GM21723 (cell line): ENCODE measurements at regions not wholly inside any gene's neighbourhood (a gene's known extent, or its start where the extent isn't known, plus 50 kb on each side); places are given as distances from the start of the nearest gene placed in this dataset.

ENCODE experiments used
- ATAC-seq: cut with Tn5 transposase; IDR thresholded peaks from one replicate; pipeline ENCODE4 v1.9.1; 2021; ENCODE audit warnings: mild to moderate bottlenecking, moderate library complexity; ENCODE audit not compliant: unreplicated experiment

- ATAC-seq = no peak
Observed at GRCh38 chr9:106689089-106689488, 173.9 kb upstream of the ZNF462 start.

GRCh38 chr9:106691627-106692026 is 171.3 kb upstream of the ZNF462 start:
- no peak for ATAC-seq

- no peak for ATAC-seq
Observed at GRCh38 chr9:106693558-106693957, 169.4 kb upstream of the ZNF462 start.

DNA sequence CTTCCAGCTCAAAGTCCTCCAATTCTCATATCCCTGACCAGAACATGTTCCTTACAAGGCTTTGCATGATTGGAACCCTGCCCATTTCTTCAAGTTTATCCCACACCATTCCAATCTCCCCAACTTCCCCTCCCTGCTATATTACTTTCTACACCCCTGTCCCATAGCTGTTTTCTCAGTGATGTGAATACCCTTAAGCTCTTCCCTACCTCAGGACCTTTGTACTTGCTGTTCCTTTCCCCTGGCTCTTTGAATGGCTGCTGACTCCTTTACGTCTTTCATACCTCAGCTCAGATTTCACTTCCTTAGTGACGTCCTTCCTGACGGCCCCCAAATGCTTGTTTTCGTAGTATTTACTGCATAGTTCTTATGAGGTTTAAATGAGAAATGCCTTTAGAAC is 166.2 kb upstream of the ZNF462 start:
- no peak for ATAC-seq

DNA sequence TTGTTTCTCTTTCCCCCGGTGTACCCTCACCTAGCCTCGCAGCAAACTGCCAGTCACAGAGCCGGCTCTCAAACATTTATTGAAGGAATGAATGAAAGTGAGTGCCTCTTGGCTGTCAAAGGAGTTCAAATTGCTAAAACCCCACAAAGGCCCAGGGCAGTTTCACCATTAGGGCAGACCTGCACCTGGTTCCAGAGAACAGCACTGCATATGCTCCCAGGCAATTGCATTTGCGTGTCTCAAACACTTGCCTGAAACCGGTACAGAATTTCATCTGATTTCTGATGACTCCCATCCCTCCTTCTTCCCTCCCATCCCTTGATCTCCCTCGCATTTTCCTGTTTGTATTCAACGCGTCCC is 165.6 kb upstream of the ZNF462 start:
- ATAC-seq = no peak

DNA sequence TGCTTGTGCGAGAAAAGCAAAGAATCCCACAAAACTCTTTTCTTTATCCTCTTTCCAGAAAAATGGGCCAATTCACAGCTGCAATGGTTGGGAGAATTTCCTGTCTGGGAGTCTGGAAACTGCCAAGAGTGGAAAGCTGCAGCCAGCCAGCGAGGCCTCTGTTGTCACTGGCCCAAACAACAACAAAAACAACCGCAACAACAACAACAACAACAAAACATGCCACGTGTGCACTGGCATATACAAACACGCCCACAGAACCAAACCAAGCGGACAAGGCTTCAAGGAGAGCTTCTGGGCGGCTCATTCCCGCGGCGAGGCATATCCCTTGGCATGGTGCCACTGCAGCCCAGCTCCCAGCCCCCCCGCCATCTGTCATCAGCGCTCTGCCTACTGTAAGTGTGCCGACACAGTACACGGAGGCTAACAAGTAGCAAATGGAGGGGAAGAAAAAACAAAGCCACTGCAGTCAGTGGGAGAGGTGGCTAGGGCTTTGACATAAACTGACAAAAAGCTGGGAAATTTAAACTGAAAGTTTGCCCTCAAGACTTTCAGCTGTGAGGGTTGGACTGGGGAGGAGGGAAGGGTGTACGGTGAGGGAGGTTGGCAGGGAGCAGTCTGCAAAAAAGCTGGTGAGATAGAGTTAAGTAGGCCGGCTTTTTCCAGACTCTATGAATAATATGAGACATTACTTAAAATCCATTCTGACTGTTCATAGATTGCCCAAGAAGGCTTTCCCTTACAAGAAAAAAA is 165.0 kb upstream of the ZNF462 start:
- ATAC-seq = no peak

GRCh38 chr9:106700676-106701075 is 162.3 kb upstream of the ZNF462 start:
- ATAC-seq = no peak

DNA sequence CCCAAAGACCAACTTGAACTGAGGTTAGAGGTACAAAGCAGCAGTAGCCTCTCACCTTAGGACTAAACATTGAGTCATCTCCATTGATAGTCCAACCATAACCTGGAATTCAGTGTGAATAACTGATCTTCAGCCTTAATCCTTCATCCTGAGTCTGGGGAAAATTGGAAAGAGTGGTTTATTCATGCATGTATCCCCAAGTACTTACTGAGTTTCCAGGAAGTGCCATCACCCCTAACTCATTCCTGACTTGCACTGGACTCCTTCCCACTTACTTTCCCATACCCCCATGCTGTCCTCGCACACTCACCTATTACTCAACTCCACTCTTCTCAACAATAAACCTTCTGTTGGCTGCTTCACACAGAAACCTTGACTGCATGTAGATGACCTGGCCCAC is 161.4 kb upstream of the ZNF462 start:
- no peak for ATAC-seq

- no peak for ATAC-seq
Observed at GRCh38 chr9:106704056-106704615, 158.8 kb upstream of the ZNF462 start.

GRCh38 chr9:106707291-106707690 is 155.7 kb upstream of the ZNF462 start:
- no peak for ATAC-seq

DNA sequence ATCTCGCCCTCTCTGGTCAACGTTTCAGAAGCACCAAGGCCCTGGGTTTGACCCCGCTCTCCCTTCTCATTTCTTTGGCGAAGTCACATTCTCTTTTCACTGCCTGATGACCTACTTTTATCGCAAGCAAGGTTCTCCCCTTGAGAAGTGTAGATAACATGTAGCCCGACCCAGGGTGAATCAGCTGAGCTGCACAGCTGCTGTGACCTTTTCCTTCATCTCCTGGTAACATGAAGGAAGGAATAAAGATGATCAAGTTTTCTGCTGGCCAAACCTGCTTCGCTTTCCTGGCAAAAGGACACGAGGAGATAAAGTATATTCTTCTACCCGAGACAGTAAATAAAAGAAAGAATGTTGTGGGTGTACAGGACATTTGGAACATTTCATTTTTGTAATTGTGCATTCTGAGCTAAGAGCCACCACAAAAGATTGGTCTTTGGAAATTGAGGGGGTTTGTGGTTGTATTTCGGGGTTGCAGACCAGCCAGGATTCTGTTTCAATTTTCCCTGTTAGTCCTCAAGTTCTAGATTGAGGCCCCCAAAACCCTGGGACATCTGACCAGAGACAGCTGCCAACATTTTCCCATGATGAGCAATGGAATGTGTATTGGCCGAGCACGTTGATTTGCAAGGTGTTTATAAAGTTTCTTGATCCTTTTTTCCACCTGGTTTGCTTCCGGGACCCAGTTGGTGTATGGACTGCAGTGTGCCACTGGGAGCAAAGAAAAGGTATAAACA is 155.1 kb upstream of the ZNF462 start:
- no peak for ATAC-seq

- ATAC-seq = no peak
Observed at GRCh38 chr9:106708475-106709146, 154.4 kb upstream of the ZNF462 start.

DNA sequence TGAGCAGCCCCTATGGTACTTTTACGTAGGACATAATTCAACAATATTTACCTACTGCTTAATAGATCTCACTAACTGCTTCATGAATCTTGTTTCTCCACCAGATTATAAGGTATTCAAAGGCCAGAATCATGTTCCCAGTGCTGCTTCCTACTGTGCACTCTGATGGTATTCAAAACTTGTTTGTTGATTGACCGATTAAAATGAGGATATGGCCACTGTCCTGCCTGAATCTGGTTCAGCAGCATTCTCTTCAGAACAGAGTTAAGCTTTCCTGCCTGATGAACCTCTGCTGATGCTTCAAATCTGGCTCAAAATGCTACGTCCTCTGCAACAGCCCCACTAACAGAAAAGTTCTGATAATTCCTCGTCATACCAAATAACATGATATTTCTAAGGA is 150.7 kb upstream of the ZNF462 start:
- no peak for ATAC-seq

DNA sequence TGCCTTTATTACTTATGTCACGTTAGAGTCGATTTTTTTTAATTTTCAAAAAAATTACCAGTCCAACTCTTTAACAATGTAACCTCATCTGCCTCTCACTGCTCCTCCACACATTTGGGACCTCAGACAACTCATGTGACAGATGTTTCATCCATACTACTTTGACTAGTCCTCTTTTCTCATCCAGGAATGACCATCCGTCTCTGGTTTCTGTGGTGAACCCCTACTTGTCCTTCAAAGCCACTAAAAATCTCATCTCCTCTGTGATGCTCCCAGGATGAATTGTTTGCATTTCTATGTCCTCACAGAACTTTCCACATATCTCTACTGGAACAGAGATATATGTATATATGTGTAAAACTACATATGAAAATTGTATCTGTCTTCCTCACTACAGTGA is 149.8 kb upstream of the ZNF462 start:
- ATAC-seq = no peak

DNA sequence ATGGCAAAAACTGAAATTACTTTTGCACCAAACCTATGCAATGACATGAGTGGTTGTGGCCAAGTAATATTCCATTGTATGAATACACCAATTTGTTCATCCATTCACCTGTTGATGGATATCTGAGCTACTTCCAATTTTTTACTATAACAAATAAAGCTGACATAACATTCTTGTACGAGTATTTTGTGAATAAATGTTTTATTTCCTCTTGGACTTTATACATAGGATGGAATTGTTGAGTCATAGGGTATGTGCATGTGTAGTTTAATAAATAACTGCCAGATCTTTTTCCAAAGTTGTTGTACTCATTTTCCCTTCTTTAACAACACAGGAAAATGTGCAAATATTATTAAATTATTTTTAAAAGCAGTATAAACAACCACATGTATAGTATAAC is 146.1 kb upstream of the ZNF462 start:
- no peak for ATAC-seq

DNA sequence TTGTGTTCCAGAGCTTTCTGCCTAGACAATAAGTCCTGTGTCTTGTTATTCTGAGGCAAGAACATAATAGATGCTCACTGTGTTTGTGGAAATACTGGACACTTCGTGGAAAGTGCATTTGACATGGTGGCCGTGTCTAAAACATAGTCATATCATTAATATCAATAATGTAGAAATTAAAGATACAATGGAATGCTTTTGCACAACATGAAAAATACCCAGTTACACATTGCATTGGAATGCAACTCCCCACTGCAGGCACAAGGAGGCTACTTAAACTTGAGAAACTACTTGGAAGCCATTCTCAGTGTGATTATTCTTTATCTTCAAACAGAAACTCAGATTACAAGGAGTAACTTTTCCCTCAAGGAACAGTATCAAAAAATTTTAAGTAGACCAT is 145.3 kb upstream of the ZNF462 start:
- ATAC-seq = no peak

- no peak for ATAC-seq
Observed at GRCh38 chr9:106718936-106719335, 144.0 kb upstream of the ZNF462 start.

DNA sequence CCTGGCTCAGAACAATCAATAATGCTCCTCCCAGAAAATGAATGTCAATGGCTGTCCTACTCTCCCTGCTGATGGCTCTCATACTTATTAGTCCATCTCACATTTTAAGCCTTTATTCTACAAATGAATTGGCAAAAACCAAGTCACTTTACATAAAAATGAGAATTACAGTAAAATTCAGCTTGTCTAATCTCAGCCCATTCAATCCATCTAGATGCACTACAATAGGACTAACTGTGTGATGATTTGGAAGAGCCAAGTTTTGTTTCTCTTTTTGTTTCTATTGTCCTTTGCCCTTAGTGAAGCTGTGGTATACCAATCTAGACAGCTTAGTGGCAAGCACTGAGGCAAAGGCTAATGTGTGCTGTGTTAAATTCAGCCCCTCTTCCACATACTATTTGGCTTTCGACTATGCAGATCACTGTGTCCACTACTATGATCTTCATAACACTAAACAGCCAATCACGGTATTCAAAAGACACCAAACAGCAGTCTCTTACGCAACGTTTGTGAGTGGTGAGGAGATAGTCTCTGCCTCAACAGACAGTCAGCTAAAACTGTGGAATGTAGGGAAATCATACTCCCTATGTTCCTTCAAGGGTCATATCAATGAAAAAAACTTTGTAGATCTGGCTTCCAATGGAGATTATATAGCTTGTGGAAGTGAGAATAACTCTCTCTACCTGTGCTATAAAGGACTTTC is 140.8 kb upstream of the ZNF462 start:
- no peak for ATAC-seq

DNA sequence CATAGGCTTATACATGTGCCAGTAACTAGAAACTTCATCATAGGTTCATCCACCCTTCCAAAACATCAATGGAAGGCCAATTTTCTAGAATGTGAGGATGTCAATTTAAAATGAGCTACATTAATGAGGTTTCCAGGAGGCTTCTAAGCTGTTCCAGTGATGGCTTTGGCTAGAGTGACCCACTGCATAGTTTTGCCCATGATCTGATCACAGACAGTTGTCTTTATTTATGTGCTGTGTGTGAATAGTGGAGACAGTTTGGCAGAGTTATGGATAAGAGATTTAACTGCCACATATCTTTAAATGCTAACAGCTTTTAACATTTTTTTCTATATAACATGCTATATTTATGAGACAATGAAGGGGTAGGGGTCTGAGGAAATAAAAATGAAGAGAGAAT is 139.0 kb upstream of the ZNF462 start:
- no peak for ATAC-seq

- no peak for ATAC-seq
Observed at GRCh38 chr9:106724566-106724965, 138.4 kb upstream of the ZNF462 start.
